GM23338 (cell line): ENCODE measurements at regions not wholly inside any gene's neighbourhood (a gene's known extent, or its start where the extent isn't known, plus 50 kb on each side); places are given as distances from the start of the nearest gene placed in this dataset.

Experiments used
- CREB1 ChIP-seq: fragments of 250-450 bp; sonication (Bioruptor Pico); IDR thresholded peaks from 2 replicates; pipeline ENCODE4 v1.5.0; 2020; ENCODE audit warnings: low read depth, mild to moderate bottlenecking, moderate library complexity
- ETS1 ChIP-seq: IDR thresholded peaks from 2 replicates; pipeline ENCODE4 v1.6.1; 2016; ENCODE audit warnings: antibody characterized with exemption
- EZH2 ChIP-seq: fragments of 200-600 bp; sonication (generic); IDR thresholded peaks from one replicate; pipeline ENCODE4 v1.8.0; 2017; ENCODE audit warnings: antibody characterized with exemption, mild to moderate bottlenecking, low read depth; ENCODE audit not compliant: unreplicated experiment
- EZH2phosphoT487 ChIP-seq: fragments of 200-600 bp; sonication (generic); IDR thresholded peaks from one replicate; pipeline ENCODE4 v1.8.1; 2018; ENCODE audit warnings: antibody characterized with exemption; ENCODE audit not compliant: unreplicated experiment
- JUNB ChIP-seq: IDR thresholded peaks from one replicate; pipeline ENCODE4 v1.6.1; 2016; ENCODE audit warnings: antibody characterized with exemption; ENCODE audit not compliant: unreplicated experiment
- NANOG ChIP-seq: IDR thresholded peaks from 2 replicates; pipeline ENCODE4 v1.6.1; 2016; ENCODE audit warnings: antibody characterized with exemption, borderline replicate concordance
- POLR2AphosphoS5 ChIP-seq: IDR thresholded peaks from 2 replicates; pipeline ENCODE4 v1.6.1; 2016; ENCODE audit warnings: antibody characterized with exemption, low read depth
- REST ChIP-seq: IDR thresholded peaks from one replicate; pipeline ENCODE4 v1.6.1; 2018; ENCODE audit warnings: antibody characterized with exemption; ENCODE audit not compliant: unreplicated experiment
- STAT1 ChIP-seq: IDR thresholded peaks from one replicate; pipeline ENCODE4 v1.6.1; 2016; ENCODE audit warnings: antibody characterized with exemption; ENCODE audit not compliant: unreplicated experiment
- ZNF114 ChIP-seq: fragments of 250-450 bp; sonication (Bioruptor Pico); IDR thresholded peaks from 2 replicates; pipeline ENCODE4 v1.5.0; 2020; ENCODE audit warnings: mild to moderate bottlenecking, moderate library complexity
- ZNF331 ChIP-seq: fragments of 250-450 bp; sonication (Bioruptor Pico); IDR thresholded peaks from 2 replicates; pipeline ENCODE4 v1.5.0; 2020; ENCODE audit warnings: low read depth, mild to moderate bottlenecking, moderate library complexity
- TF ChIP-seq, protein P1 (sequence below), 2 experiments: fragments of 200-600 bp in 1 of 2; sonication (generic) in 1 of 2; conservative IDR thresholded peaks; 2 replicates each; pipeline versions ENCODE4 v1.5.1 to v1.6.1; 2016 to 2017; ENCODE audit warnings: antibody characterized with exemption in 2 of 2, low read depth in 2 of 2, mild to moderate bottlenecking in 2 of 2, moderate library complexity in 1 of 2

DNA sequence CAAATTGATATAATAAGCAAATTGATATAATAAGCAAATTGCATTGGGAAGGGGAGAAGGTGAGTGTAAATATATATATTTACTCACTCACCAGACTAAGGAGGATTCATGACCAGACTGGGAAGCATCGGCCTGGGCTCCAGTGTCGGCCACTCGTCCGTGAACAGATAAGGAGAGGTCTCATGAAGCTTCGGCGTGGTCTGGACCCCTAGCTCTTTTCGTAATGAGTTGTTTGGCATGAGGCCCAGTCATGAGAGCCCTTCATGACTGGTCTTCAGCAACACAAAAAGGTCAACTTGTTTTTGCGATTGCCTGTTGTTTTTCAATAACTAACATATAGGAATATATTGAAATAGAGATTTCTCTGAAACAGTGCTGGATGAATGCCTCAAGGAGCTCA lies 222.9 kb upstream of the KCNK2 start:
- TF ChIP-seq, protein P1, sequence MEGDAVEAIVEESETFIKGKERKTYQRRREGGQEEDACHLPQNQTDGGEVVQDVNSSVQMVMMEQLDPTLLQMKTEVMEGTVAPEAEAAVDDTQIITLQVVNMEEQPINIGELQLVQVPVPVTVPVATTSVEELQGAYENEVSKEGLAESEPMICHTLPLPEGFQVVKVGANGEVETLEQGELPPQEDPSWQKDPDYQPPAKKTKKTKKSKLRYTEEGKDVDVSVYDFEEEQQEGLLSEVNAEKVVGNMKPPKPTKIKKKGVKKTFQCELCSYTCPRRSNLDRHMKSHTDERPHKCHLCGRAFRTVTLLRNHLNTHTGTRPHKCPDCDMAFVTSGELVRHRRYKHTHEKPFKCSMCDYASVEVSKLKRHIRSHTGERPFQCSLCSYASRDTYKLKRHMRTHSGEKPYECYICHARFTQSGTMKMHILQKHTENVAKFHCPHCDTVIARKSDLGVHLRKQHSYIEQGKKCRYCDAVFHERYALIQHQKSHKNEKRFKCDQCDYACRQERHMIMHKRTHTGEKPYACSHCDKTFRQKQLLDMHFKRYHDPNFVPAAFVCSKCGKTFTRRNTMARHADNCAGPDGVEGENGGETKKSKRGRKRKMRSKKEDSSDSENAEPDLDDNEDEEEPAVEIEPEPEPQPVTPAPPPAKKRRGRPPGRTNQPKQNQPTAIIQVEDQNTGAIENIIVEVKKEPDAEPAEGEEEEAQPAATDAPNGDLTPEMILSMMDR (conservative IDR thresholded peaks at IDR 0.05; ENCODE audit: low read depth in 2 of 2), result no peak
- TF ChIP-seq REST, result no peak
- TF ChIP-seq CREB1 (CRISPR knock-in tag), result no peak
- no peak for TF ChIP-seq EZH2
- no peak for TF ChIP-seq JUNB
- TF ChIP-seq EZH2phosphoT487, result no peak
- no peak for TF ChIP-seq POLR2AphosphoS5
- no peak for TF ChIP-seq ZNF331 (CRISPR knock-in tag)
- no peak for TF ChIP-seq ETS1
- no peak for TF ChIP-seq NANOG
- no peak for TF ChIP-seq STAT1
- TF ChIP-seq ZNF114 (CRISPR knock-in tag), result no peak
